Medulla oblongata (tissue), 1 donor: ENCODE measurements at regions not wholly inside any gene's neighbourhood (a gene's known extent, or its start where the extent isn't known, plus 50 kb on each side); places are given as distances from the start of the nearest gene placed in this dataset.

Experiments
- DNase-seq: peaks from one replicate; pipeline ENCODE4 v3.0.0-alpha.2; 2015; ENCODE audit errors: extremely low spot score

DNA sequence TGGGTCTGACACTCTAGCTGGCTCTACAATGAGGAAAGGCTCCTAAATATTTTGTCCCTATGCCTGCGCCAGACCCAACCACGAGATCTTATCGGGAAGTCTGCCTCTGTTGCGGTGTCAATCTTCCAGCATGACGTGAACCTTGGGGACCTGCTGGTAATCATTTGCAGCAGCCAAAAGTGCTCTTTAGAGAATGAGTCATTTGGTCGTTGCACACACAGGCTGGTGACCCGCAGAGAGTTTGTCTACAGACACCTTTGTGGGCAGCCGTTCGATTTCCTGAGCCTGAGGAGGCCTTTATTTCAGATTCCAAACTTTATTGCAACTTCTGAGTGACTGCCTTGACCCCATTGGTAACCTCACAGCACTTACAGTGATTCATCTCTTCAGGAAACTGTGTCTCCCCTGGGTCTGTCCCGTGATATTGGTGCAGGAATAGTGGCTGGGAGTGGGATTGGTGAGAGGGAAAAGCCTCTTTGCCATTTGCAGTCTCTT lies 326.1 kb downstream of the NSG2 start:
- no peak for DNase-seq

DNA sequence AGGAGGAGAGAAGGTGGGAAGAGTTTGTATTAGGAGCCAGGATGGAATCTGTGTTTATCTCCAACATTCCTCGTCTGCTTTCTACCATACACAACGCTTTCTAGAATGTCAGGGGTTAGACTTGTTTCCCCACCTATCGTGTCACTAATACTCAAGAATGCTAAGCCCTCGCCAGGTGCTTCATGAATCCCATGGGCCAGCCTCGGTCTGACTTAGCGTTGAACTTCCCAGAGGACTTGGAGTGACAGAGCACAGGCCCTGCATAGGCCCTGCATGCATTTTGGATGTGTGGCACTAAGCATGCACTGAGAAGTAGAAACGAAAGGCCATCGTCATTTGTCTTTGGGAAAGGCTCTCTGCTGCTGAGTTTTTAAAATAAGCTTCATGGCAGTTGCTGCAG lies 328.7 kb downstream of the NSG2 start:
- no peak for DNase-seq

DNA sequence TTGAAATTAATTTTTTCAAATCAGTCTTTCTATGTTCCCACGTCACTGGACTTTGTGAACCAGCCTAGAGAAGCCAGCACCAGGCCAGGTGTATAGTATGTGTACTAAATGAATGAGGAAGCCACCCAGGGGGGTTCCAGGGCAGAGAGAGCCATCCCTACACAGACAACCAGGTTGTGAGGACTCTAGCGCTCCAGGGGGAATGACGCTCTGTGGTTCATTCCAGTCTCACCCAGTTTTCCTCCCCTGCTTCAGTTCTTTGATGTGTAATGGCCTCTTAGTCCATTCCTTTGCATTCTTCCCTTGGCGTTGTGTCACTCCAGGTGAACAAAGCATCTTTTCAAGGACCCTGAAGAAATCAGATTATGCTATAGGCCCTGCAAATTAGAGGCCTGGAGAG lies 330.6 kb downstream of the NSG2 start:
- DNase-seq, result no peak

DNA sequence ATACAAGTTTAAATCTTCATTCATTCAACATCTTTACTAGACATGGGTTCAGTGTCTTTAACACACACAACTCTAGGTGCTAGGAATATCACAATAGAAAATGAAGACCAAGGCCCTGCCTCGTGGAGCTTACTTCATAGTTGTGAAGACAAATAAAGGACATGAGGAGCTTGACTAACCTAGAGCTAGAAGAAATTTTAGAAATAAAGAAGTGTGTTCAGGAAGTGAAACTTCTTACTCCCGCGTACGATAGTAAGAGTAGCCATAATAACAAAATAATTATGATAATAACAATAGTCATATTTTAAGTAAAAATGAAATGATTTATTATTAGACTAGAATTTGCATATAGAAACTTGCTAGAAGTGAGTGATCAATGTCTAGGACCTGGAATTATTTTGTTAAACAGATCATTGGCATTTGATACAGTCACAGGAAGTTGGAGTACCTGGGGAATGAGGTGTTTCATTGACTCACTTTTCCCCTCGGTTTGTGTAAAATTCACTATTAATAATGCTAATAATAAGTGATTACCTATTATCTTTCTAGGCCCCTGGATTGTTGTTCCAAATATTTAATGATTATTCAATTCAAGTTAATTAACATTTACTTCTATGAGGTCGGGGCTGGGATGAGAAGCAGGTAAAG lies 331.3 kb downstream of the NSG2 start:
- no peak for DNase-seq

DNA sequence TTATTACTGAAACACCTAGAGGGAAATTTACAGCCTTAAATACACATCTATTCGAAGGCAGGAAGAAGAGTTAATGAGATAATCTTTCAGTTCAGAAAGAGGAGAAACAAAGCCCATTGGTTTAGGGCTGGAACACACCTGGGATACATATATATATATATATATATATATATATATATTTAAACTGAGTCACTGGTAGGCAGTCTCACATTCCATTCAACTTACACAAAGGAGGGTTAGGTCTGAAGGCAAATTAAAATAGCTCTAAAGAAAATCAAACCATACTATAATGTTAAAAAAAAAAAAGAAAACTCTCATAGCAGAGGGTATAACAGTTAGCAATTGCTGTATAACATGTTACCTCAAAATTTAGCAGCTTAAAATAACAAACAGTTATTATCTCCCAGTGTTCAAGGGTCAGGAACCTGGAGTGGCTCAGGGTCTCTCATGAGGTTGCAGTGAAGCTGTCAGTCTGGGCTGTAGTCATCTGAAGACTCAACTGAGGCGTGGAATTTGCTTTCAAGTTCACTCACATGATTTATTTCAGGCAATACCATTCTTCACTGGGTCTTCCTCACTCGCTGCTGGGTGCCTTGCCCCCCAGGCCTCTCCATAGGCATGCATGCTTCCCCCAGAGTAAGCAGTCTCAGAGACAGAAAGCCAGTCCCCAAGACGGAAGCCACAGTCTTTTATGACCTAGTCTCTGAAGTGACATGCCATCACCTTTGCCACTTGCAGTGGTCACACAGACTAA lies 332.8 kb downstream of the NSG2 start:
- no peak for DNase-seq

DNA sequence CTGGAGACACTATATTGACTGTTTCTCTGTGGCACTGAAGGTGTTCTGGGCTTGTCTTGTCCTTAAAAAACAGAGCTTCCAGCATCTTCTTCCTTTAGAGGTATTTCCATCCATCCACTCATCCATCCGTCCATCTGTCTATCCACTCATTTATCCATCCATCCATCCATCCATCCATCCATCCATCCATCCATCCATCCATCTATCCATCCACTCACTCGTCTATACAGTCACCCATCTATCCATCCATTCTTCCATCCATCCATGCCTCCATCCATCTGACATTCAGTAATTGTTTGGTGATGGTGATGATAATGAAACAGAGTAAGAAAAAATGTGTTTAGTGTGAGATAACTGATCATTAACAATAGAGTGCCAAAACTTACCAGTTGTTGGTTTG lies 334.8 kb downstream of the NSG2 start:
- no peak for DNase-seq

DNA sequence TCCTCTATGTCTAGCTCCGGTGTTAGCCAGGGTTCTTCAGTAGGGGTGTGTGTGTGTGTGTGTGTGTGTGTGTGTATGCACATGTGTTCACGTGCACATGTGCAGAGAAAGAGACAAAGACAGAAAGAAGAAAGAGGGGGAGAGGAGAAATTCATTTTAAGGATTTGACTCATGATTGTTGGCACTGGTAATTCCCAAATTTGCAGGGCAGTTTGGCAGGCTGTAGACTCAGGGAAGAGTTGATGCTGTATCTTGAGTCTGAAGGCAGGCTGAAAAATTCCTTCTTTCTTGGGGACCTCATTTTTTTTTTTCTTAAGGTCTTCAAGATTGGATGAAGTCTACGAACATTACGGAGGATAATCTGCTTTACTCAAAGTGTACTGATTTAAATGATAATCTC lies 335.7 kb downstream of the NSG2 start:
- DNase-seq, result no peak

DNA sequence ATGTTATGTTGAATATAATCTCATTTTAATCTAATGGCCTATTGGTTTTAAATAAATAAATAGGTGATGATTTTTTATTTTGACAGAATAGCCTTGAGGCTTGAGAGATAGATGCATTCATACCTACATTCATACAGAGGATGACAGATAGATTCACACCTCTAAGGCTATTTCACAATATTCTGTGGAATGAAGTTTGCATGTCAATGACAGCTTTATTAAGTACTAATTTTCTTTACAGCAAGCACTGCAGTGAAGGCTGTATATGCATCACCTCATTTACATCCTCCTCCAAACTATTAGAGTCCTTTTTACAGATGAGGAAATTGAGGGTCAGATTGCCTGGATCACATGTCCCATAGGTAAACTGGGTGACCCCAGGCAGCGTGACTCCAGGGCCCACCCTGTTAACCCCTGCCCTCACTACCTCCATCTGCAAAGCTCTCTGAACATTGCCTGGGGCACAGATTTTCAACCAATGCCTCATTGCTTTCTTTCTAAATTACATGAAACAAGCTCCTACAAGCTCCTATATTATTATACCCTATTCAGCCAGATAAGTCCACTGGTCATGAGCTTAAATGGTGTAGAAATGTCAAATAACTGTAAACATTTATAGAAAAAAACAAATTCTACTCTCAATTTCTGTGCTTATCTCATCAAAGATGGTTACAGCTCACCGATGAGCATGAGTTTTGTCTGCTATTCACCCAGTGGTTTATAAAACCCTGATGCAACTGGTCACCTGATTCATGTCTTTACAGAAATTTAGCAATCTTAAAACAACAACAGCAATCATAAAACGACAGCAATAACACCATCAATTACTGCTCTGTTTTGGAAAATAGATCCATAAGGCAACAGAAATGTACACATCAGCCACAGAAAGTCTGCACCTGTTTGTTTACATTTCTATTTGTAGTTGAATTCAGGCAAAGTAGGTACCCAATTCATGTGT lies 338.0 kb downstream of the NSG2 start:
- DNase-seq, result no peak

DNA sequence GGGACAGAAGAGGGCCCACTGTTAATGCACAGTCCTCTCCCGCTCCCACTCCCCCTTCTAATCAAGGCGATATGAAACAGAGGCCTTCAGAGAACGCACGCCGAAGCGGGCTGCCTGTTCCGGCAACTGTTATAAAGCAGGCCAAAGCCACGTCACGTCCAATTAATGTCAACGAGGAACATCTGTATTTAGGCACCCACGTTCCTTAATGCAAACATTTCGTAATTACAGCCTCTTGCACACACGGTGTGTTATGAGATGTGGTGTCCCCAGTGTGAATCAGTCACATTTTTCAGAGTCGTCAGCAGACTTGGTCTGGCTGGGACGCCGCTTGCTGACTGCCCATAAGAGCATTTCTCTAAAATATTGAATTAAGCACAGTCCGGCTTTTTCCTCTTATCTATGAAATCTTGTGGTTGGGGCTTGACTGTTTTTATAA lies 339.0 kb downstream of the NSG2 start:
- no peak for DNase-seq

DNA sequence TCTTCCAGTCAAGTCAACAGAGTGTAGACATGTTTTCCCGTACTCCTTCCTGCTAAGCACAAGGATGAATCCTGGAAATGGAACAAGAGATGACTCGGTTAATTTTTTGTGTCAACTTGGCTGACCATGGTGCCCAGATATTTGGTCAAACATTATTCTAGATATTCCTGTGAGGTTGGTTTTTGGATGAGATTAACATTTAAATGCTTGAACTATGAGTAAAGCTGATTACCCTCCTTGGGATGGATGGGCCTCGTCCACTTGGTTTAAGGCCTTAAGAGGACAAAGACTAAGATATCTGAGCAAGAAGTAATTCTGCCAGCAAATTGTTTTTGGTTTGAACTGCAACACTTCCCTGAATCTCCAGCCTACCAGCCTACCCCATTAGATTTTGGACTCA lies 338.1 kb upstream of the MSX2 start:
- DNase-seq, result no peak

DNA sequence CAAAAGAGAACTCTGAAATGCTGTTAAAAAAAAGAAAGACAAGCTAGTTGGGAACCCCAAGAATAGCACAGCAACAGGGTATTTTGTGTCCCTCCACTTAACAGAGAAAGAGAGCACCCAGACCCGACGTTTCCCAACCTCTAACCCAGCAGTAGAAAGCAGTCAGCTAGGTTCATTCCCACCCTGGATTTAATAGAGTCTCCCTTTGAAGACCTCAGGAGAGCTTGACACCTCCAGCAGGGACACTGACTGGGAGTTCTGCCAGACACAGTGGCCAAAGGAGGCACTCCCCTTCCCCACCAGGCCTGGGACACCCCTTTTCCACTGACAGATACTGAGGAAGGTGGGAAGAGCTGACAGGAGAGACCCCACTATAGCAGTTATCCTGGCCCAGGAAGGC lies 337.5 kb upstream of the MSX2 start:
- no peak for DNase-seq

DNA sequence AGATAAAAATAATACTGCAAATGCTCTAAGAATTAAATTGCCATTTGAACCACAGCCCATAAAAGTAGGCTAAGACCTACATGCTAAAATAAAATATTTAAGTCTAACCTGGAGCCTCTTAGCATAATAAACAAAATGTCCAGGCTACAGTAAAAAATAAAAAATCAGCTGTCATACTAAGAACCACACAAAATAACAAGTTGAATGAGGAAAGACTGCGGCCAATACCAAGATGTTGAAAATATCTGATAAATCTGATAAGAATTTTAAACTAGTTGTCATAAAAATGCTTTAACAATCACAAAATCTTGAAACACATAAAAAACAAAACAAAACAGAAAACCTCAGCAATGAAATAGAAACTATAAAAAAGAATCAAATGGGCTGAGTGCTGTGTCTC lies 336.9 kb upstream of the MSX2 start:
- DNase-seq, result no peak

DNA sequence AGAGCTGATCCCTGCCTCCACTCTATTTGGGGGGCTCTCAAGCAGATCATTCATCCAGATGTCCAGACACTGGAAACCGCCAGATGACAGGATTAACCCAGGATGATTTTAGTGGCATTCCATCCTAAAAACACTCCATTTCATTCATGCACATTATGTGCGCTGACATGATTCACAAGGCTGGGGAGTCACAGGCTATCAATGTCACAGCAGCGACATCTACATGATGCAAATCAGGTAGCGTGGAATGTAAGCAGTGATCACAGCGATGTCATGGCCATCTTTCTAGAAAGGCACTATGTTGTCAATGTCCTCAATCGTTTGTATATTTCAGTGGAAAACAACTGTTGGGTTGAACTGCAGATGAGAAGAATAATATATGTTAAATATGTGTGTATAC lies 331.5 kb upstream of the MSX2 start:
- no peak for DNase-seq

DNA sequence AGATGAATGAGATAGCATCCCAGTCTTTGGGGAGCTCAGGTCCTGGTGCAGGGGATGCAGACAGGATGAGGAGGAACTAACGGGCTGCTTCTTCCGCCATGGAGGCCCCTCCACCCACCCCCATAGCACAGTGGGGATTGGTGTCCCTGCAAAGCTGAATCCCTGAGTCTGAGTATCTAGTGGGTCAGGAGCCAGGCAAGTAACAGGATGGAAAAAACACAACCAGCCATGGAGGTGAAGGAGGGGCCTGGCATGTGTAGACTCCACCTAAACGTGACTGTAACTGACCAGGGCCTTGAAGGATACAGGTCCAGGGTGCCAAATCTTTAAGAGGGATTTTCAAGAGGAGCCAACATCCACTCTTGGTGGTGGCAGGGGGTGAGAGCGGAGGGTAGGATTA lies 327.8 kb upstream of the MSX2 start:
- DNase-seq, result no peak

DNA sequence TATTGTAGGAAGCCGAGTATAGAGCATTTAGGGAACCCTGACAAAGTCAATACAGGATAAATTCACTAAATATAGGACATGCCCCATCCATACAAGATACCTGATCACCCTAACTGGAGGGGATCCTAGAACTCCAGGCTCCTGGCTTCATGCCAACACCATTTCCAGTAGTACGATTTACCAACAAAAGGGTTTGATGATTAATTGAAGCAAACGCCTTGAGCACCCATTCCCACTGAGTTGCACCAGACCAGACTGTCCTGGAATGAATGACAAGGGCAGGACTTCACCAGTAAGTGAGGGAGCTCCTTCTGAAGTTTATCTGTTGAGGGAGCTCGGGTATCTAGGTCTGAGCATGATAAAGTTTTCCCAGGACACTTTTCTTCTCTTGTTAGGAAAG lies 327.2 kb upstream of the MSX2 start:
- no peak for DNase-seq

DNA sequence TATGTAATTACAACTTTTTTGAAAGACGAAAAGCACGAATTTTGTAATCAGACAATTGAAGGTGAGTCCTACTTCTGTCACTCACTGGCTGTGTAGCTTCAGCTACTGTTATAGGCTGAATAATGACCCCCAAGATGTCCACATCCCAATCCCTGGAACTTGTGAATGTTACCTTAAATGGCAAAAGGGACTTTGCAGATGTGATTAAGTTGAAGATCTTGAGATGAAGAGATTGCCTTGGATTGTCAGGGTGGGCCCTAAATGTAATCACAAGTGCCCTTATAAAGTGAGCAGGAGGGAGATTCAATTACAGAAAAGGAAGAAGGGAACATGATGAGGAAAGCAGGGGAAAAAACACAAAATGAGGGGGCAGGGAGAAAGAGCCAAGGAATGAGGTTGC lies 326.2 kb upstream of the MSX2 start:
- DNase-seq, result no peak

DNA sequence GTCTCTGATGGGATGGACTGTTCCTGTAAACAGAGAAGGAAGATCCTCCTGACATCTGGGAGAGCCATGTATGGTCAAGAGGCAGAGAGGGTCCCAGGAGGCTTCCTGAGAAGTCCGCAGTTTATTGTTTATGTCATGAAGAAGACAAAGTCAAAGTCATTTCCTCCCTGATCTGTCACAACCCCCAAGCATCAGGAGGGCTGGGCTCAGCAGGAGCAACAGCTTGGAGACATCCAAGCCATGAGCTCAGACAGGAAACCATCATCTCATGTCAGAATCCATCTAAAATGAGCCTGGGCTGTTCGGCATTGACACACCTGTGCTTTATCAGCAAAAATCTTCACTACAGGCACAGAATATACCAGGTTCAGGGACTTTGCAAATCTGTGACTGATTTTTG lies 325.0 kb upstream of the MSX2 start:
- no peak for DNase-seq

DNA sequence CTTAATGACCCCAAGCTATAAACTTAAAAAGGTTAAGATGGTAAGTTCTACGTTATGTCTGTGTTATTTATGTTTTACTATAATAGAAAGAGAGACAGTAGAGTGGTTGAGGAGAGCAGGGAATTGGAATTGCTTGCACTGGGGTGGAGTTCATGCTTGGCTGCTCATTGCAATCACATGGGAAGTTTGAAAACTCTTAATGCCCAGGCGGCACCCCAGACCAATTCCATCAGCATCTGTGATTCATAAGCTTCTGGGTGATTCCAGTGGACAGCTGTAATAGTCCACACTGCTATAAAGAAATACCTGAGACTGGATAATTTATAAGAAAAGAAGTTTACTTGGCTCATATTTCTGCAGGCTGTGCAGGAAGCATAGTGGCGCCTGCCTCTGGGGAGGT lies 323.9 kb upstream of the MSX2 start:
- DNase-seq, result no peak

DNA sequence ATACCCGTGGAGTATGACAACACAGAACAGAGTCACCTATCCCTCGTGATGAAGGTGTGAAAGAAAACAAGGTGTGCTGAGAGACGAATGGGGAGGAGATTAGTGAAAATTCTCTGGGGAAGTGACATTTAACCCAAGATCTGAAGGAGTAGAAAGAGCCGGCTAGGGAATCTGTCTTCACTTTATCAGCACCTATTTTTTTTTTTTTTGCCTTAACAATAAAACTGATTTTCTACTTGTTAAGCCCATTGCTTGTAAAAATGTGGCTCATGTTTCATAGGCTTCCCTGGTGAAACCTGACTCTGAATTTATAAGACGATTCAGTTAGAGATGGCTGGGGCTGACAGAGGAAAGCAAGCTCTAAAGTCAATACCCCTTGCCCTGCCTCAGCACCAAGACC lies 322.6 kb upstream of the MSX2 start:
- DNase-seq, result no peak

DNA sequence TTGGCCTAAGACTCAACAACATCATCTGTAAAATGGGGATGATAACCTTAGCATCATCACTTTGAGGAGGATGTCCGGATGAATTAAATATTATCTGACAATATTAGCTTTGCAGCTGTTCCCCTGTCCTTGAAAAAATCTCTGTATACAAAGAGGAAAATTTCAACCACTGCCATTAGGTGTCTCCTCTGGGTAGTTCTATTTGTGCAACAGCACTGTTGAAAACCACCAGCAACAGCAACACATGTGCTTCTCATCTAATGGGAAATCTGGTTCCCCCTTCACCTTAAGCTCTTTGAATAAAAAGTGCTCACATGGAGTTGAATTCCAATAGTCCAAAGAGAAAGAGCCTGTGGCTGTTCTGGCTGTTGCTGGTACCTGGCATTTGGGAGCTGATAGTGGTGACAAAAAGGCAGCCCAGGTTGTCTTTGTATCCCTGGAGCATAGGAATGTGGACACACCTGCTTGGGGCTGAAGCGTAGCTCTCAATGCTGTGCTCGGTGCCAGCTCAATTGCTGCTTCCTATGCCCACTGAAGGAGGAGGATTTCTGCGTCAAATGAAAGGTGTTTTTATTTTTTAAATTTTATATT lies 322.1 kb upstream of the MSX2 start:
- no peak for DNase-seq

DNA sequence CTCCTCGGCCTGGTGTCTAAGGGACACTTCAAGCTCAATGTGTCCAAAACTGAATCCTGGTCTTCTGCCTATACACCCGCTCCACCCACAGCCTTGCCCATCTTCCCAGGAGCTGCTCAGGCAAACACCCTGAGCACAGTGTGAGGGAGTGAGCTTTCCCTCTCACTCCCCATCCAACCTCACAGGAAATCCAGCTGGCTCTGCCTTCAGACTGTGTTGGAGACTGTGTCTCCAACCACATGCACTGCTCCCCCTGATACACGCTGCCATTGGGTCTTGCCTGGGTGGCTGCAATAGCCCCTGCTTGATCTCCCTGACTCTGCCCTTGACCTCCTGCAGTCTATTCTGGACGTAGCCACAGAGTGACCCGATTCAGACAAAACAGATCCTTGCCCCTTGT lies 319.5 kb upstream of the MSX2 start:
- DNase-seq, result no peak

DNA sequence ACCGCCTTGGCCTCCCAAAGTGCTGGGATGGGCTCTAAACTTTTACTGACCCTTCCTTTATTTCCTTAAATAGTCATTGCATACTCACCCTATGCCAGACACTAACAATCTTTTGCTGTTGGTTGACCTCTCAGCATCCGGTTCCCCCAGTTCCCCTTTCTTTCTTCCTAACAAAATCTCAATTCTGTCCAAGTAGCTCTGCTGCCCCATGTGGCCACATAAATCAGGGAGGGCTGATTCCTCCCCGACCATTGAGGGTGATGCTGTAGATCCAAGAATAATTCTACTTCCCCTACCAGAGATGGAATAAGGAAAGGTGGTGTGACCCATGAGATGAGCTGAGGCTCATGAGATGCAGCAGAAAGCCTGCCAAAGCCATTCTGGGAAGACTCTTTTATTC lies 315.3 kb upstream of the MSX2 start:
- DNase-seq, result no peak
